Activated CD8-positive, alpha-beta T cell treated with anti-CD3 and anti-CD28 coated beads, Interleukin-2, amount 10 ng/mL, durations not matched to agents 7 days and 5 days (primary cell): ENCODE measurements at regions not wholly inside any gene's neighbourhood (a gene's known extent, or its start where the extent isn't known, plus 50 kb on each side); places are given as distances from the start of the nearest gene placed in this dataset.

Experiments used
- ATAC-seq: fragments of 150-1000 bp; cut with Tn5 transposase; one replicate; pipeline ENCODE4 v1.10.0; 2021; ENCODE audit warnings: moderate library complexity
- CTCF ChIA-PET: fragments of 350-600 bp; sonication (Branson Sonifier 250); formaldehyde crosslinking; loops from one replicate; lab custom pipeline; 2021; ENCODE audit warnings: antibody characterized with exemption; lab: Charles Lee
- POLR2A ChIA-PET: fragments of 350-600 bp; sonication (Branson Sonifier 250); formaldehyde crosslinking; loops from one replicate; lab custom pipeline; 2021; ENCODE audit warnings: antibody characterized with exemption; lab: Charles Lee
- DNase-seq: peaks from one replicate; pipeline ENCODE4 v3.0.0-alpha.2; 2020
- H3K27ac Mint-ChIP-seq: one replicate; pipeline ENCODE4 v1.8.0; 2021; ENCODE audit warnings: mild to moderate bottlenecking, mixed read lengths
- H3K27me3 Mint-ChIP-seq: one replicate; pipeline ENCODE4 v1.8.0; 2021; ENCODE audit warnings: low read depth, mixed read lengths
- H3K36me3 Mint-ChIP-seq: one replicate; pipeline ENCODE4 v1.8.0; 2021; ENCODE audit warnings: low read depth, mixed read lengths
- H3K4me1 Mint-ChIP-seq: one replicate; pipeline ENCODE4 v1.8.0; 2021; ENCODE audit warnings: low read depth, mixed read lengths
- H3K4me3 Mint-ChIP-seq: one replicate; pipeline ENCODE4 v1.8.0; 2021; ENCODE audit warnings: mild to moderate bottlenecking, mixed read lengths
- H3K9me3 Mint-ChIP-seq: one replicate; pipeline ENCODE4 v1.8.0; 2022; ENCODE audit warnings: mixed read lengths; ENCODE audit not compliant: insufficient read depth

DNA sequence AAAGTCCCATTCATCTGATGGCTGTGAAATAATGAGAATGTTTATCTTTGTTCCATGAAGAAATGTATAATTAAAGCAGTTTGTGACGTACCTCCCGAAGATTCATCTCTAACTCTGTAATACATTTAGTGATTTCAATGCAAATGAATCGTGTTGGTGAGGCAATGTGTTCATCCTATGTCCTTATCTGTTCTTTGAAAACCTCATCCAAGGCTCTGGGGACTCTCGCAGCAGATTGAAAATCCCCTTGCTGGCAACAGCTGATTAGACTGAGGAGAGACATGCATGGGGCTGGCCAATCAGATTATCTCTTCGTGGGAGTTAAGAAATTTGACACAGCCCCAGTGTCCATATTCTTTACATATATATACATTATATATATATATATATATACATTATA is 1095.4 kb upstream of the EEF2KMT start:
- DNase-seq = no peak
- POLR2A ChIA-PET = no interaction called here
- no peaks in the 10 kb centered on the region for H3K27me3 Mint-ChIP-seq
- CTCF ChIA-PET = no interaction called here
- no peak for ATAC-seq
- H3K4me3 Mint-ChIP-seq = no peak overlapping the region
- no peak overlapping the region for H3K27ac Mint-ChIP-seq
- no peaks in the 10 kb centered on the region for H3K36me3 Mint-ChIP-seq
- H3K4me1 Mint-ChIP-seq = no peaks in the 10 kb centered on the region
- peaks cover 14% of the 10 kb centered on the region for H3K9me3 Mint-ChIP-seq

DNA sequence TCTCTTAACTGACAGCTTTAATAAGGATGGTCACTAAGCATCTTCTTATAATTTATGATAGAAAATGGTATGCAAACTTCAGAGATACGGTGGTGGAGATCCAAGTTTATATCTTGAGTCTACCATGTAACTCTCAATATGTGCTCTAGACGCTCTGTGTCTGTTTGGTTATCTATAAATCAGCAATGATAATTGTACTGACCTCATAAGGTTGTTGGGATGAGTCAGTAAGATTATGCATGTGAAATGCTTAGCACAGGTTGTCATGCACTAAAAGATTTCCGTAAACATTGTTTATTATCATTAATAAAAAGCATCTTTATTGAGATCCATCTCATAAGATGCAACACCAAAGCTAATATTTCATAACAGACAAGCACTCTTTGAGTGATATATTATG is 1094.9 kb upstream of the EEF2KMT start:
- ChIA-PET POLR2A (no interaction called here), CTCF (no interaction called here)
- no peaks in the 10 kb centered on the region for H3K4me1 Mint-ChIP-seq
- H3K4me3 Mint-ChIP-seq = no peak overlapping the region
- H3K36me3 Mint-ChIP-seq = no peaks in the 10 kb centered on the region
- ATAC-seq = no peak
- H3K27me3 Mint-ChIP-seq = no peaks in the 10 kb centered on the region
- no peak for DNase-seq
- no peak overlapping the region for H3K27ac Mint-ChIP-seq
- peaks cover 14% of the 10 kb centered on the region for H3K9me3 Mint-ChIP-seq

GRCh38 chr16:6190776-6191175 is 1093.2 kb upstream of the EEF2KMT start:
- no peak for ATAC-seq
- ChIA-PET CTCF (no interaction called here), POLR2A (no interaction called here)
- Mint-ChIP-seq H3K9me3 (peaks cover 14% of the 10 kb centered on the region), H3K4me3 (no peak overlapping the region), H3K27ac (no peak overlapping the region), H3K4me1 (no peaks in the 10 kb centered on the region), H3K27me3 (no peaks in the 10 kb centered on the region), H3K36me3 (no peaks in the 10 kb centered on the region)
- no peak for DNase-seq

DNA sequence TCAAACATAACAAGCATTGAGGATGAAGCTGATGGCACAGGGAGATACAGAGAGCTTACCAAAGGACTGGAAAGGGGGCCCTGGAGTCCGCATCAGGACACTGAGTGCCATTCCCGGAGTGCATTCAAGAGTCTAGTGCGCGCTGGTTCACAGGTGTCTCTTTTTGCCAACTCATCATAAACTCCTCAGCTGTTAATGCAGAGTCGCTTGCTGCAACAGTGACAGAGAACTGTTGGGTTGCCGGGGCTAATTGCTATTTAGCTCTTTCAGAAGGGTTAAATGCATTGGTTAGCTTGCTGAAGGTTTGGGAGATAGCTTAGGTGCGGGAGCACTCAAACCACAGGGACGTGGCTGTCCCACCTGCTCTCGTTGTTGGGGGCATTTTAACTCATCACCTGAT is 1091.6 kb upstream of the EEF2KMT start:
- Mint-ChIP-seq H3K9me3 (peaks cover 14% of the 10 kb centered on the region), H3K27ac (no peak overlapping the region), H3K4me3 (no peak overlapping the region), H3K4me1 (no peaks in the 10 kb centered on the region), H3K36me3 (no peaks in the 10 kb centered on the region), H3K27me3 (no peaks in the 10 kb centered on the region)
- POLR2A ChIA-PET = no interaction called here
- no peak for ATAC-seq
- DNase-seq = no peak
- CTCF ChIA-PET = no interaction called here

DNA sequence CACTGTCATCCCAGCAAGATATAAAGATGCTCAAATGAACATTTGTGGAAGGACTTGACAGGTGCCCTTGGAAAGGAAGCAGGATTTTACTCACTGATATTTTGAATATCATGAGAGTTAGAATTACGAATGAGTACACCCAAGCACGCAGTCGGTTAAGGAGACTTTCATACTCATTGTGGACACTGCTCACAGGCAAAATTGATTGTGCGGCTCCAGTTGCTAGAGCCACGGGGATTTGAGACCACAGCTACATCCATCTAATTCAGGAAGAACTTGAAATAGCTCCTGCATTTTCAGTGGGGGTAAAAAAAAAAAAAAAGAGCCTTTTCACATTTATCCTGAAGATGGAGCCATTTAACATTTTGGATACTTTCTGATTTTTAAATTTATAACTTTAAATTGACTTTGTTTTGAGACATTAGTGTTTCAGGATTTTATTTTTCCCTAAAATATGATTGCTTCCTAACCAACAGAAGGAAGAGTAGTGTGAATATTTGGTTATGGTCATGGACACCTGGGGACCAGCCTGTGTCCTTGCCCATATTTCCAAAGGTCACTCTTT is 1080.1 kb upstream of the EEF2KMT start:
- Mint-ChIP-seq H3K27me3 (no peaks in the 10 kb centered on the region), H3K4me3 (no peak overlapping the region)
- CTCF ChIA-PET = no interaction called here

GRCh38 chr16:6170022-6170421 is 1072.4 kb upstream of the EEF2KMT start:
- H3K27me3 Mint-ChIP-seq = no peaks in the 10 kb centered on the region
- no peak overlapping the region for H3K27ac Mint-ChIP-seq
- no peaks in the 10 kb centered on the region for H3K9me3 Mint-ChIP-seq
- no peak overlapping the region for H3K4me3 Mint-ChIP-seq
- H3K36me3 Mint-ChIP-seq = no peaks in the 10 kb centered on the region
- H3K4me1 Mint-ChIP-seq = no peaks in the 10 kb centered on the region
- ChIA-PET POLR2A (no interaction called here), CTCF (no interaction called here)
- no peak for ATAC-seq
- no peak for DNase-seq

More for the DNA sequence above, 1080.1 kb upstream of the EEF2KMT start:
- H3K27ac Mint-ChIP-seq = no peak overlapping the region
- DNase-seq (no peak), ATAC-seq (no peak)
- H3K36me3 Mint-ChIP-seq = no peaks in the 10 kb centered on the region
- H3K4me1 Mint-ChIP-seq = no peaks in the 10 kb centered on the region
- H3K9me3 Mint-ChIP-seq = no peaks in the 10 kb centered on the region
- POLR2A ChIA-PET = no interaction called here

GRCh38 chr16:6165330-6165979 is 1067.9 kb upstream of the EEF2KMT start:
- no peak for ATAC-seq
- POLR2A ChIA-PET = no interaction called here
- no peaks in the 10 kb centered on the region for H3K9me3 Mint-ChIP-seq
- CTCF ChIA-PET = no interaction called here
- H3K27ac Mint-ChIP-seq = no peak overlapping the region
- no peaks in the 10 kb centered on the region for H3K36me3 Mint-ChIP-seq
- no peak overlapping the region for H3K4me3 Mint-ChIP-seq
- H3K4me1 Mint-ChIP-seq = no peaks in the 10 kb centered on the region
- DNase-seq = no peak
- H3K27me3 Mint-ChIP-seq = no peaks in the 10 kb centered on the region

DNA sequence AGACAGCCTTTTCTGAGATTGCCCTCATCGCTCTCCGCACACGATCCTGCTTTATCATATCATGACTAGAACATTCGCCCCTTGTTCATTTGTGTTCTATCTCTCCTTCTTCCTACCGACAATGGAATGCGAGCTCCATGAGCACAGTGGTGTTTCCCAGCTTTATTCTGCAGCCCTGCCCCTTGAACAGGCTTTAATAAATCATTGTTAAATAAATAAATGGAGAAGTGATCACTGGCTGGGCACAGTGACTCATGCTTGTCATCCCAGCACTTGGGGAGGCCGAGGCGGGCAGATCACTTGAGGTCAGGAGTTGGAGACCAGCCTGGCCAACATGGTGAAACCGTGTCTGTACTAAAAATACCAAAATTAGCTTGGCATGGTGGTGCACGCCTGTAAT is 1063.3 kb upstream of the EEF2KMT start:
- no peaks in the 10 kb centered on the region for H3K4me1 Mint-ChIP-seq
- CTCF ChIA-PET = no interaction called here
- no peak for ATAC-seq
- no peak overlapping the region for H3K4me3 Mint-ChIP-seq
- H3K9me3 Mint-ChIP-seq = no peaks in the 10 kb centered on the region
- POLR2A ChIA-PET = no interaction called here
- H3K27me3 Mint-ChIP-seq = no peaks in the 10 kb centered on the region
- H3K36me3 Mint-ChIP-seq = no peaks in the 10 kb centered on the region
- H3K27ac Mint-ChIP-seq = no peak overlapping the region
- DNase-seq = no peak

GRCh38 chr16:6160303-6160702 is 1062.7 kb upstream of the EEF2KMT start:
- Mint-ChIP-seq H3K4me1 (no peaks in the 10 kb centered on the region), H3K27ac (no peak overlapping the region), H3K4me3 (no peak overlapping the region), H3K9me3 (no peaks in the 10 kb centered on the region), H3K27me3 (no peaks in the 10 kb centered on the region), H3K36me3 (no peaks in the 10 kb centered on the region)
- ATAC-seq (no peak), DNase-seq (no peak)
- ChIA-PET POLR2A (no interaction called here), CTCF (no interaction called here)

GRCh38 chr16:6157806-6158205 is 1060.2 kb upstream of the EEF2KMT start:
- ATAC-seq (no peak), DNase-seq (no peak)
- Mint-ChIP-seq H3K4me3 (no peak overlapping the region), H3K36me3 (no peaks in the 10 kb centered on the region), H3K9me3 (peaks cover 4% of the 10 kb centered on the region), H3K27me3 (no peaks in the 10 kb centered on the region), H3K4me1 (no peaks in the 10 kb centered on the region), H3K27ac (no peak overlapping the region)
- ChIA-PET CTCF (no interaction called here), POLR2A (no interaction called here)

- DNase-seq = no peak
- no peak for ATAC-seq
- POLR2A ChIA-PET = no interaction called here
- Mint-ChIP-seq H3K36me3 (no peaks in the 10 kb centered on the region), H3K4me3 (no peak overlapping the region), H3K4me1 (no peaks in the 10 kb centered on the region), H3K27ac (no peak overlapping the region), H3K9me3 (peaks cover 4% of the 10 kb centered on the region), H3K27me3 (no peaks in the 10 kb centered on the region)
- CTCF ChIA-PET = no interaction called here
These were observed 1057.7 kb upstream of the EEF2KMT start for GRCh38 chr16:6155271-6155670.

GRCh38 chr16:6153901-6154300 is 1056.3 kb upstream of the EEF2KMT start:
- H3K27me3 Mint-ChIP-seq = no peaks in the 10 kb centered on the region
- H3K4me3 Mint-ChIP-seq = no peak overlapping the region
- ChIA-PET POLR2A (no interaction called here), CTCF (no interaction called here)
- no peak overlapping the region for H3K27ac Mint-ChIP-seq
- ATAC-seq = no peak
- DNase-seq = no peak
- H3K9me3 Mint-ChIP-seq = peaks cover 4% of the 10 kb centered on the region
- H3K4me1 Mint-ChIP-seq = no peaks in the 10 kb centered on the region
- H3K36me3 Mint-ChIP-seq = no peaks in the 10 kb centered on the region

GRCh38 chr16:6149031-6149430 is 1051.4 kb upstream of the EEF2KMT start:
- Mint-ChIP-seq H3K27ac (no peak overlapping the region), H3K4me1 (no peaks in the 10 kb centered on the region), H3K4me3 (no peak overlapping the region), H3K36me3 (no peaks in the 10 kb centered on the region), H3K27me3 (no peaks in the 10 kb centered on the region), H3K9me3 (no peaks in the 10 kb centered on the region)
- ChIA-PET CTCF (no interaction called here), POLR2A (no interaction called here)
- no peak for DNase-seq
- no peak for ATAC-seq
